GM12874 (cell line): ENCODE measurements at regions not wholly inside any gene's neighbourhood (a gene's known extent, or its start where the extent isn't known, plus 50 kb on each side); places are given as distances from the start of the nearest gene placed in this dataset.

Source experiments
- TF ChIP-seq, protein P1 (sequence below): IDR thresholded peaks from 2 replicates; pipeline ENCODE4 v1.5.1; 2011; ENCODE audit warnings: low read depth, mild to moderate bottlenecking, control low read depth, low read length, moderate library complexity; ENCODE audit not compliant: insufficient read depth

DNA sequence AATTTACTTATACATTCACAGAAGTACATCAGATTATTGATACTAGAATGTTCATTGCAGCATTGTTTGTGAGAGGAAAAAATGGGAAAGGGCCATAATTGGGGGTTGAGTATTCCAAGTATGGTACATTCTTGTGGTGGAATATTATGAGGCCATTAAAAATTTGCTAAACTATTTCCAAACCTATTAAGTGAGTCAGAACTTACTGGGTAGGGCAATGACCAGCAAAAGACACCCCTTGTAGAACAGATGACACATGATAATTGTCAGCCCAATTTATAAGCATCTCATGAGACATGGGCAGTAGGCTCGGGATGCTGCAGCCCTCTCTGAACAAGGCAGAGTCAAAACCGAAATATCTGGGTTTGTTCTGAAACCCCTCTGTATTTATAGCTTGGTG, 192.6 kb upstream of the IL12B start:
- TF ChIP-seq, protein P1, sequence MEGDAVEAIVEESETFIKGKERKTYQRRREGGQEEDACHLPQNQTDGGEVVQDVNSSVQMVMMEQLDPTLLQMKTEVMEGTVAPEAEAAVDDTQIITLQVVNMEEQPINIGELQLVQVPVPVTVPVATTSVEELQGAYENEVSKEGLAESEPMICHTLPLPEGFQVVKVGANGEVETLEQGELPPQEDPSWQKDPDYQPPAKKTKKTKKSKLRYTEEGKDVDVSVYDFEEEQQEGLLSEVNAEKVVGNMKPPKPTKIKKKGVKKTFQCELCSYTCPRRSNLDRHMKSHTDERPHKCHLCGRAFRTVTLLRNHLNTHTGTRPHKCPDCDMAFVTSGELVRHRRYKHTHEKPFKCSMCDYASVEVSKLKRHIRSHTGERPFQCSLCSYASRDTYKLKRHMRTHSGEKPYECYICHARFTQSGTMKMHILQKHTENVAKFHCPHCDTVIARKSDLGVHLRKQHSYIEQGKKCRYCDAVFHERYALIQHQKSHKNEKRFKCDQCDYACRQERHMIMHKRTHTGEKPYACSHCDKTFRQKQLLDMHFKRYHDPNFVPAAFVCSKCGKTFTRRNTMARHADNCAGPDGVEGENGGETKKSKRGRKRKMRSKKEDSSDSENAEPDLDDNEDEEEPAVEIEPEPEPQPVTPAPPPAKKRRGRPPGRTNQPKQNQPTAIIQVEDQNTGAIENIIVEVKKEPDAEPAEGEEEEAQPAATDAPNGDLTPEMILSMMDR: no peak

GRCh38 chr5:159525117-159525516, 194.8 kb upstream of the IL12B start:
- TF ChIP-seq, protein P1: no peak

- TF ChIP-seq, protein P1: no peak
Measured at GRCh38 chr5:159527546-159528254, 197.4 kb upstream of the IL12B start.

DNA sequence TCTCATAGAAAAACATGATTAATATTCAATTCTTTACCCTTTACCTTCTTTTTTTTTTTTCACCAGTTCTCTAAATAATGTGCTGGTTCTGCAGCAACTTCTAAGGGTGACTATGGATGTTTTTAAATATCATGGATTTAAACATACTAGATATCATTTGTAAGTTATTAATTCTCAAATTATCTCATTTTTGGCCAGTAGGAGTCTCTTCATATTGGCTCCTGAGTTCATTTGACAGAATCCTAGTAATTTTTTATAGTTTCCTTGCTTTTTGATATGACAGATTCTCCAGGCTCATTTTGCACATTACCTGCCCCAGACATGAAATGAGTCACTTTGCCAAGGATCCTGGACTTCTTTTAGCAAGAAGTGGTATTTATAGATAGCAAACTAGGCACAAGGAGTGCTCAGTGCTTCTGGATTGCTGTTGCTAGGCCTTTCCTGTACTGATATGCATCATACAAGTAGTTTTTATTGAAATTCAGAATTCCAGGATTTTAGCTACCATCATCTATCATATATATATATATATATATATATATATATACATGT, 201.3 kb upstream of the IL12B start:
- TF ChIP-seq, protein P1: no peak

DNA sequence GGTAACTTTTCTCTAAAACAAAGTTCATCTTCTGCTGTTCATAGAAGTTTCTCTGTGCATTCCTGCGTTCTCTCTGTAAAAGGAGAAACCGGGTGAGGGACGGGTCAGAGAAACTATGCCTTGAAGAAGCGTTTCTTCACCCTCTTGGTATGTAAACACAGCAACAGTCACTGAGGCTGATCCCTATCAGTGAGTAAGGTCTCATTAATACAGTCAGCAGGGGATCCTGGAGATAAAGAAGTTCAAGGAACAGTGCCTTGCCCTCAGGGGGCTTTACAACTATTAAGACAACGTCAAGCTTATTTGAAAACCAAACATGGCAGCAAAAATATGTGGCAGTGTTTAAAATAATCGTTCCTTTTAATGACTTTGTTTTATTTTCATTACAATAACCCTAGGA, 202.9 kb upstream of the IL12B start:
- TF ChIP-seq, protein P1: no peak

- TF ChIP-seq, protein P1: no peak
Measured at GRCh38 chr5:159536166-159536565, 205.9 kb upstream of the IL12B start.

DNA sequence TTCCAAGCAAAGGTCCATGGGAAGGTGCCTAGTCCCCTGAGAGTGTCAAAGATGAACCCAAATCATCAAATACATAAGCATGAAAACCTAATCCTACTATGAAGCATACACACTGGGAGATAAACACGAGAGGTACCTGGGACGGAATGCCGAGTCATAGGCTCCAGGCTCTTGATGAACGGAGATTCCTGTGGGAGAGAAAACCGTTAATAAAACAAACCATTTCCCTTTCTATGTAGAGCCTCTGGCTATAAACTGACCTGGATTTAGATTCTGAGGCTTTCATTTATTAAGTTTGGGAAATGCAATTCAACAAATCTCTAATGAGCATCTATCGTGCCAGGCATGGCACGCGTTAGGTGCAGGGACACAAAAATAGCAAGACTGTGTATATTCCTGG, 206.4 kb upstream of the IL12B start:
- TF ChIP-seq, protein P1: no peak

GRCh38 chr5:159539678-159540077, 209.4 kb upstream of the IL12B start:
- TF ChIP-seq, protein P1: no peak
